Gastrocnemius medialis (tissue), 4 donors: ENCODE measurements at regions not wholly inside any gene's neighbourhood (a gene's known extent, or its start where the extent isn't known, plus 50 kb on each side); places are given as distances from the start of the nearest gene placed in this dataset.

Experiments
- ATAC-seq, 2 donors: fragments of 150-250 bp; one replicate each; pipeline ENCODE4 v1.9.1; 2016
- DNase-seq, 2 donors: peaks; one replicate each; pipeline ENCODE4 v3.0.0-alpha.2; 2019
- H3K27ac ChIP-seq, 4 donors: fragments of 200-600 bp; sonication (generic); 1 replicate in 1 of 4; 2 replicates in 3 of 4; pipeline ENCODE4 v1.5.1; 2016 to 2018; ENCODE audit warnings: mild to moderate bottlenecking in 2 of 4, moderate library complexity in 1 of 4
- H3K27me3 ChIP-seq, 3 donors: fragments of 200-600 bp; sonication (generic) in 2 of 3; 1 replicate in 1 of 3; 2 replicates in 2 of 3; pipeline versions ENCODE4 v1.5.1 to v1.6.0; 2016 to 2019; ENCODE audit warnings: mild to moderate bottlenecking in 1 of 3, moderate library complexity in 1 of 3
- H3K36me3 ChIP-seq, 2 donors: fragments of 200-600 bp; sonication (generic) in 1 of 2; one replicate each; pipeline ENCODE4 v1.5.1; 2017 to 2018
- H3K4me1 ChIP-seq, 2 donors: fragments of 200-600 bp; sonication (generic) in 1 of 2; one replicate each; pipeline ENCODE4 v1.5.1; 2016 to 2017; ENCODE audit warnings: mild to moderate bottlenecking in 2 of 2
- H3K4me3 ChIP-seq, 4 donors: fragments of 200-600 bp; sonication (generic) in 3 of 4; 1 replicate in 1 of 4; 2 replicates in 3 of 4; pipeline ENCODE4 v1.5.1; 2016 to 2019; ENCODE audit warnings: mild to moderate bottlenecking in 2 of 4
- H3K9me3 ChIP-seq, 3 donors: fragments of 200-600 bp; sonication (generic) in 2 of 3; 1 replicate in 1 of 3; 2 replicates in 2 of 3; pipeline ENCODE4 v1.5.1; 2016 to 2019
- POLR2A ChIP-seq, 2 donors: fragments of 450-650 bp; IDR thresholded peaks; one replicate each; pipeline ENCODE4 v1.6.1; 2017; ENCODE audit warnings: antibody characterized with exemption in 2 of 2, mild to moderate bottlenecking in 2 of 2, moderate library complexity in 2 of 2
- in situ Hi-C, 4 donors: fragments of 200-750 bp; cut with MboI; loops; one replicate each; pipeline versions ENCODE4 v1.15.0 to v1.8.0; 2017; ENCODE audit warnings: low sequenced_read_pairs in 4 of 4
- intact Hi-C: fragments of 100-400 bp; cut with DNase I; formaldehyde crosslinking; loops from one replicate; pipeline ENCODE4 v1.15.1; 2023; ENCODE audit warnings: low total_unique reads
- TF ChIP-seq, protein P1 (sequence below), 5 experiments: fragments of 450-650 bp in 3 of 5; fragments of 200-600 bp in 2 of 5; sonication (generic) in 2 of 5; IDR thresholded peaks in 4 of 5; conservative IDR thresholded peaks in 1 of 5; 1 replicate in 4 of 5; 2 replicates in 1 of 5; pipeline ENCODE4 v1.5.1; 2016 to 2019; ENCODE audit warnings: antibody characterized with exemption in 5 of 5, mild to moderate bottlenecking in 3 of 5, moderate library complexity in 3 of 5

GRCh38 chr6:21845439-21846140, 252.0 kb downstream of the SOX4 start:
- H3K4me3 ChIP-seq: no peak overlapping the region
- peak overlapping the region in 3 of 4 donors; percentile 10 to 12 (median 11) for H3K27ac ChIP-seq
- H3K27me3 ChIP-seq: no peaks in the 10 kb centered on the region
- no peaks in the 10 kb centered on the region for H3K36me3 ChIP-seq
- in situ Hi-C loops (no loop called here), intact Hi-C loops (no loop called here)
- DNase-seq (no peak), ATAC-seq (no peak)
- peaks cover 19 to 22% of the 10 kb centered on the region in 2 donors for H3K4me1 ChIP-seq
- H3K9me3 ChIP-seq: no peaks in the 10 kb centered on the region
- TF ChIP-seq, protein P1, sequence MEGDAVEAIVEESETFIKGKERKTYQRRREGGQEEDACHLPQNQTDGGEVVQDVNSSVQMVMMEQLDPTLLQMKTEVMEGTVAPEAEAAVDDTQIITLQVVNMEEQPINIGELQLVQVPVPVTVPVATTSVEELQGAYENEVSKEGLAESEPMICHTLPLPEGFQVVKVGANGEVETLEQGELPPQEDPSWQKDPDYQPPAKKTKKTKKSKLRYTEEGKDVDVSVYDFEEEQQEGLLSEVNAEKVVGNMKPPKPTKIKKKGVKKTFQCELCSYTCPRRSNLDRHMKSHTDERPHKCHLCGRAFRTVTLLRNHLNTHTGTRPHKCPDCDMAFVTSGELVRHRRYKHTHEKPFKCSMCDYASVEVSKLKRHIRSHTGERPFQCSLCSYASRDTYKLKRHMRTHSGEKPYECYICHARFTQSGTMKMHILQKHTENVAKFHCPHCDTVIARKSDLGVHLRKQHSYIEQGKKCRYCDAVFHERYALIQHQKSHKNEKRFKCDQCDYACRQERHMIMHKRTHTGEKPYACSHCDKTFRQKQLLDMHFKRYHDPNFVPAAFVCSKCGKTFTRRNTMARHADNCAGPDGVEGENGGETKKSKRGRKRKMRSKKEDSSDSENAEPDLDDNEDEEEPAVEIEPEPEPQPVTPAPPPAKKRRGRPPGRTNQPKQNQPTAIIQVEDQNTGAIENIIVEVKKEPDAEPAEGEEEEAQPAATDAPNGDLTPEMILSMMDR (IDR thresholded peaks at IDR 0.05 in 4 of 5, conservative IDR thresholded peaks at IDR 0.05 in 1 of 5): no peak
- no peak for TF ChIP-seq POLR2A (IDR thresholded peaks at IDR 0.05)

DNA sequence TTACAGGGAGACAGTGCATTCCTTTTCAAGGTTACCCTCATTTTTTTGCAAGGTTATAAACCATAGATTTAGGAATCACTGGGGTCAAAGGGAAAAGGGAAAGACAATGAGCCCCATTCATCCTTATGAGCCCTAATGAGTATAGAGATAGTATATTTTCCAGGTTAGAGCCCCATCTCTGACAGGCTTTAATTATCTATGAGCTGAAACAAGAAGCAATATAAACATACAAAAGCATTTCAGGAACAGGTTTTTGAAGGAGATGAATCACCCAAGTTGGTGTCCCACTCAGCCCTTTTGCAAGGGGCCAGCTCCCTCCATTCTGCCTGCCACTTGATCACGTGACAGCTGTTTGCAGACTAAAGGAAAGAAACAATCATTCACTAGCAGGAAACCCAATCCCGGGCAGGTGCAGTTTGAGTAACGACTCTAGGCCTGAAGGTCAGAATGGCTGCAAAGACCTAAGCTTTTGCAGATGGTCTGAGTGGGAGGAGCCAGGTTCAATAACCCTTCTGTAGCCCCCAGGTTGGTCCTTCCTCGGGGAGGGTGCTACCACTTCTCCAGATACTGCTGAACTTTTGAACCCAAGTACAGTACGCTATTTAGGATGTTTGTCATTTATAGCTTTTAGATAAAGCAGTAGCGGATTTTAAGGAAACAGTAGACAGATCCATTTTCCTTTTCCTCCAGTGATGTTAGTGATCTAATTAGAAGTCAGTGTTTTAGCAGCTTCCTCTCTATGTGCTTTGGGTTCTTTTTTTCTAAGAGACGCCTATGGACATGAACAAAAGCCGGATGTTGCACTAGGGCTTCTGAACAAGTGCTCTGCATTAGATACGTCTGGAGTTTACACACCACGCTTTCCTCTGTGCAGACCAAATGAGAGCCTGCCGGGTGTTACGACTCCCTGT, 253.2 kb downstream of the SOX4 start:
- no peaks in the 10 kb centered on the region for H3K9me3 ChIP-seq
- no peak for DNase-seq
- TF ChIP-seq, protein P1 (IDR thresholded peaks at IDR 0.05 in 4 of 5, conservative IDR thresholded peaks at IDR 0.05 in 1 of 5): no peak
- TF ChIP-seq POLR2A (IDR thresholded peaks at IDR 0.05): no peak
- no peaks in the 10 kb centered on the region for H3K36me3 ChIP-seq
- intact Hi-C loops: no loop called here
- H3K27me3 ChIP-seq: no peaks in the 10 kb centered on the region
- peaks cover 19 to 22% of the 10 kb centered on the region in 2 donors for H3K4me1 ChIP-seq
- H3K27ac ChIP-seq: peak overlapping the region in 1 of 4 donors; percentile 7
- in situ Hi-C loops: no loop called here
- ATAC-seq: peak in 1 of 2 donors; percentile 45
- H3K4me3 ChIP-seq: no peak overlapping the region

DNA sequence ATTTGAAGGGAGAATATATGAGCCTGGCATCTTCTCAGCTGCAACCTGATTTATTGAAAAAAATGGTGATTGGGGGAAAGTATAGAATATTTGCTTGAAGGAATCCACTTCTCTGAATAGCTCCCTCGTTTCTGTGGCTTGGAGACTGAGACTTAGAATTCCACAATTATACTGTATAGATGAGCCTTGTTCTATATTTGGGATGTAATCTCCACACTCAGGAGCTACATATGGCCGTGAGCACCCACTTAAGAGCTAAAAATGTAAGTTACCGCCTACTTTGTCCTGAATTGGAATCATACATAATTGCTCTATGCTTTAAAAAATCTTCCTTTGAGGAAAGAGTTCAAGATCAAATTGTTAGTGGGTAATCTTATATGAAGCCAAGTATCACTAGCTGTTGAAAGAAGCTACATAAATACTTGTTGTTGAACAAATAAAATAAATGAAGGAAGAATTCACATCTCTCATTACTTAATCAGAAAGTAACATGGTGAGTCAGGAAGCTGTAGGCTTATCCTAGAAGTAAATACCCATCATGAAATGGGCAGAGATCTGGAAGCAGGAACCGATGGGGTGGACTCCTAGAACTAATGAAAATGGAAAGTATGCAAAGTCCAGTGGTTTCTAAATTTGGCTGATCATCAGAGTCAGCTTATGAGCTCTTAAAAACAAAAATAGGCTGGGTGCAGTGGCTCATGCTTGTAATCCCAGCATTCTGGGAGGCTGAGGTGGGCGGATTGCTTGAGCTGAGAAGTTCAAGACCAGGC, 254.3 kb downstream of the SOX4 start:
- no peak for DNase-seq
- Histone ChIP-seq H3K27ac (peak overlapping the region in 2 of 4 donors; percentile 7 to 10), H3K9me3 (no peaks in the 10 kb centered on the region), H3K27me3 (no peaks in the 10 kb centered on the region), H3K4me3 (no peak overlapping the region), H3K36me3 (no peaks in the 10 kb centered on the region), H3K4me1 (peaks cover 19 to 22% of the 10 kb centered on the region in 2 donors)
- no peak for ATAC-seq
- intact Hi-C loops (no loop called here), in situ Hi-C loops (no loop called here)
- TF ChIP-seq, protein P1 (IDR thresholded peaks at IDR 0.05 in 4 of 5, conservative IDR thresholded peaks at IDR 0.05 in 1 of 5): no peak
- no peak for TF ChIP-seq POLR2A (IDR thresholded peaks at IDR 0.05)

GRCh38 chr6:21850691-21851090, 257.1 kb downstream of the SOX4 start:
- H3K27ac ChIP-seq: no peak overlapping the region
- in situ Hi-C loops: no loop called here
- no peaks in the 10 kb centered on the region for H3K36me3 ChIP-seq
- H3K9me3 ChIP-seq: no peaks in the 10 kb centered on the region
- H3K4me1 ChIP-seq: peaks cover 9% of the 10 kb centered on the region in 2 donors
- no peak overlapping the region for H3K4me3 ChIP-seq
- no peak for TF ChIP-seq POLR2A (IDR thresholded peaks at IDR 0.05)
- TF ChIP-seq, protein P1 (IDR thresholded peaks at IDR 0.05 in 4 of 5, conservative IDR thresholded peaks at IDR 0.05 in 1 of 5): no peak
- H3K27me3 ChIP-seq: no peaks in the 10 kb centered on the region
- ATAC-seq: no peak
- no peak for DNase-seq
- intact Hi-C loops: no loop called here
